RWPE2 (cell line): ENCODE measurements at regions not wholly inside any gene's neighbourhood (a gene's known extent, or its start where the extent isn't known, plus 50 kb on each side); places are given as distances from the start of the nearest gene placed in this dataset.

Experiments
- ATAC-seq: fragments of 200-7000 bp; cut with Tn5 transposase; 3 replicates; pipeline ENCODE4 v1.9.1; 2021; ENCODE audit warnings: low read depth
- DNase-seq: peaks from one replicate; pipeline ENCODE4 v3.0.0-alpha.2; 2020; ENCODE audit warnings: low spot score
- H3K27ac ChIP-seq: fragments of 450-650 bp; 2 replicates; pipeline ENCODE4 v1.5.1; 2017; ENCODE audit warnings: mild to moderate bottlenecking; ENCODE audit not compliant: poor library complexity, severe bottlenecking
- H3K27me3 ChIP-seq: fragments of 250-450 bp; sonication (Bioruptor Pico); 2 replicates; pipeline ENCODE4 v1.5.1; 2021; ENCODE audit warnings: mild to moderate bottlenecking, moderate library complexity; ENCODE audit not compliant: insufficient read depth, poor library complexity, severe bottlenecking
- H3K36me3 ChIP-seq: fragments of 250-450 bp; sonication (Bioruptor Pico); 2 replicates; pipeline ENCODE4 v1.5.1; 2020; ENCODE audit warnings: low read depth, mild to moderate bottlenecking, moderate library complexity
- H3K4me1 ChIP-seq: fragments of 250-450 bp; sonication (Bioruptor Pico); 2 replicates; pipeline ENCODE4 v1.5.1; 2021; ENCODE audit warnings: mild to moderate bottlenecking, moderate library complexity; ENCODE audit not compliant: insufficient read depth, poor library complexity, severe bottlenecking
- H3K4me3 ChIP-seq: fragments of 250-450 bp; sonication (Bioruptor Pico); 2 replicates; pipeline ENCODE4 v1.5.1; 2021; ENCODE audit warnings: mild to moderate bottlenecking, moderate library complexity; ENCODE audit not compliant: severe bottlenecking
- H3K9me3 ChIP-seq: fragments of 250-450 bp; sonication (Bioruptor Pico); 2 replicates; pipeline ENCODE4 v1.5.1; 2021; ENCODE audit warnings: mild to moderate bottlenecking, moderate library complexity; ENCODE audit not compliant: severe bottlenecking
- CTCF ChIP-seq: fragments of 450-650 bp; IDR thresholded peaks from one replicate; pipeline ENCODE4 v1.5.1; 2017; ENCODE audit warnings: mild to moderate bottlenecking, moderate library complexity; ENCODE audit not compliant: poor library complexity, severe bottlenecking

- Histone ChIP-seq H3K27ac (no peak overlapping the region), H3K4me3 (no peak overlapping the region), H3K4me1 (no peaks in the 10 kb centered on the region), H3K27me3 (no peaks in the 10 kb centered on the region), H3K36me3 (no peaks in the 10 kb centered on the region), H3K9me3 (no peaks in the 10 kb centered on the region)
- ATAC-seq (no peak), DNase-seq (no peak)
- TF ChIP-seq CTCF = no peak
Observed at GRCh38 chr2:221674446-221674845, 102.3 kb upstream of the EPHA4 start.

- TF ChIP-seq CTCF = no peak
- DNase-seq (no peak), ATAC-seq (peak; percentile 40; the same call in 2 of the 3 replicates)
- Histone ChIP-seq H3K27ac (no peak overlapping the region), H3K36me3 (no peaks in the 10 kb centered on the region), H3K4me3 (no peak overlapping the region), H3K4me1 (no peaks in the 10 kb centered on the region), H3K9me3 (no peaks in the 10 kb centered on the region), H3K27me3 (no peaks in the 10 kb centered on the region)
Observed at GRCh38 chr2:221673248-221673647, 101.1 kb upstream of the EPHA4 start.

- TF ChIP-seq CTCF = no peak
- no peak for DNase-seq
- no peaks in the 10 kb centered on the region for H3K36me3 ChIP-seq
- H3K27me3 ChIP-seq = no peaks in the 10 kb centered on the region
- H3K9me3 ChIP-seq = no peaks in the 10 kb centered on the region
- H3K4me3 ChIP-seq = no peak overlapping the region
- H3K4me1 ChIP-seq = no peaks in the 10 kb centered on the region
- no peak overlapping the region for H3K27ac ChIP-seq
- ATAC-seq = peak; percentile 14; the same call in 1 of the 3 replicates
Observed at GRCh38 chr2:221671515-221671914, 99.4 kb upstream of the EPHA4 start.

- DNase-seq = no peak
- Histone ChIP-seq H3K9me3 (no peaks in the 10 kb centered on the region), H3K36me3 (no peaks in the 10 kb centered on the region), H3K27ac (no peak overlapping the region), H3K4me3 (no peak overlapping the region), H3K27me3 (no peaks in the 10 kb centered on the region), H3K4me1 (no peaks in the 10 kb centered on the region)
- ATAC-seq = no peak
- TF ChIP-seq CTCF = no peak
Observed at GRCh38 chr2:221662689-221663391, 90.7 kb upstream of the EPHA4 start.

GRCh38 chr2:221657806-221658205 lies 85.7 kb upstream of the EPHA4 start:
- no peak overlapping the region for H3K4me3 ChIP-seq
- no peak for ATAC-seq
- H3K27me3 ChIP-seq = no peaks in the 10 kb centered on the region
- no peaks in the 10 kb centered on the region for H3K4me1 ChIP-seq
- H3K9me3 ChIP-seq = no peaks in the 10 kb centered on the region
- TF ChIP-seq CTCF = no peak
- H3K27ac ChIP-seq = no peak overlapping the region
- no peaks in the 10 kb centered on the region for H3K36me3 ChIP-seq
- DNase-seq = no peak
